B cell (primary cell): ENCODE measurements at regions not wholly inside any gene's neighbourhood (a gene's known extent, or its start where the extent isn't known, plus 50 kb on each side); places are given as distances from the start of the nearest gene placed in this dataset.

Experiments used
- EZH2 ChIP-seq: IDR thresholded peaks from 2 replicates; pipeline ENCODE4 v1.6.1; 2012; ENCODE audit warnings: borderline replicate concordance, low read depth, mild to moderate bottlenecking, moderate library complexity, low read length; ENCODE audit not compliant: insufficient read depth, poor library complexity, severe bottlenecking
- TF ChIP-seq, protein P1 (sequence below): fragments of 200-600 bp; IDR thresholded peaks from one replicate; pipeline ENCODE4 v1.8.0; 2022; ENCODE audit warnings: antibody characterized with exemption, mild to moderate bottlenecking

DNA sequence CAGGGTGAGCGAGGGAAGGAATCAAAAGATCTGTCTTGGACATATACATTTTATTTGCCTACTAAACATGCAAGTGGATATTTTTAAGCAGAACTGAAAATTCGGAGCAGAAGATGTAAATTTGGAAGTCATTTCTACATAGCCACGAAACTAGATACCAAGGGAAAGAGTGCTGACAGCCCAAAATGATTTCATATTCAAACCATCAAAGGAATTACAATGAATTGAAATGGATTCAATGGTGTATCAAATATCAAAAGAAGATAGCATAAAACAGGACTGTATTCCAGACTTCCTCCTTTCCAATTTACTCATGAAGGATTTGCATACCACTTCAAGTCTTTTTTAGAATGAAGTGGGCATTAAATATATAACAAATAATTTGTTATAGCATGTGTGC lies 313.5 kb upstream of the KITLG start:
- TF ChIP-seq, protein P1, sequence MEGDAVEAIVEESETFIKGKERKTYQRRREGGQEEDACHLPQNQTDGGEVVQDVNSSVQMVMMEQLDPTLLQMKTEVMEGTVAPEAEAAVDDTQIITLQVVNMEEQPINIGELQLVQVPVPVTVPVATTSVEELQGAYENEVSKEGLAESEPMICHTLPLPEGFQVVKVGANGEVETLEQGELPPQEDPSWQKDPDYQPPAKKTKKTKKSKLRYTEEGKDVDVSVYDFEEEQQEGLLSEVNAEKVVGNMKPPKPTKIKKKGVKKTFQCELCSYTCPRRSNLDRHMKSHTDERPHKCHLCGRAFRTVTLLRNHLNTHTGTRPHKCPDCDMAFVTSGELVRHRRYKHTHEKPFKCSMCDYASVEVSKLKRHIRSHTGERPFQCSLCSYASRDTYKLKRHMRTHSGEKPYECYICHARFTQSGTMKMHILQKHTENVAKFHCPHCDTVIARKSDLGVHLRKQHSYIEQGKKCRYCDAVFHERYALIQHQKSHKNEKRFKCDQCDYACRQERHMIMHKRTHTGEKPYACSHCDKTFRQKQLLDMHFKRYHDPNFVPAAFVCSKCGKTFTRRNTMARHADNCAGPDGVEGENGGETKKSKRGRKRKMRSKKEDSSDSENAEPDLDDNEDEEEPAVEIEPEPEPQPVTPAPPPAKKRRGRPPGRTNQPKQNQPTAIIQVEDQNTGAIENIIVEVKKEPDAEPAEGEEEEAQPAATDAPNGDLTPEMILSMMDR: no peak
- TF ChIP-seq EZH2: no peak
